ENCODE measurements at regions not wholly inside any gene's neighbourhood (a gene's known extent, or its start where the extent isn't known, plus 50 kb on each side); places are given as distances from the start of the nearest gene placed in this dataset.

DNA sequence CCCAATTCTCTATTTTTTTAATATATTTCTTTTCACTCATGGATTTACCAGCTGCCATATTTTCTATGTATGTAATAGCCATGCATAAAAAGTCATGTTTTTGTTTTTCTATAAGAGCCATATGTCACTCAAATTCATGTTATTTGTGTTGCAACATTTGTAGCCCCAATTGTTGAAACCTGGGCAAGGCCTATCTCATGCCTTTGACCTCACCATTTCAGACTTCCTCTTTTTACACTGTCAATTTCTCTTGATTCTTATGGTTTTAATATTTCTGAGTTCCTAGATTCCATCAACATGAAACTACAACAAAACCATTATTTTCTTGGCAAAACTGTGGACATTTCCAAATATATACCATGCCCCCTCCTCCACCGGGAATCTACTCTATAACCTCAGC, 647.5 kb downstream of the C12orf50 start:
- no peaks in the 10 kb centered on the region for H3K79me2 ChIP-seq (ENCODE audit: control insufficient read depth, insufficient read depth, low read length)
- no peak for FAIRE-seq
- H3K4me2 ChIP-seq (ENCODE audit: insufficient read depth, low read length), result no peak overlapping the region
- H3K9ac ChIP-seq (replicated peaks; ENCODE audit: extremely low read depth, insufficient read depth, low read length), result no peak overlapping the region
- H3K4me3 ChIP-seq (replicated peaks in 1 of 3; ENCODE audit: insufficient read depth in 1 of 3, low read depth in 1 of 3, low read length in 3 of 3), result no peak overlapping the region
- no peaks in the 10 kb centered on the region for H3K36me3 ChIP-seq (ENCODE audit: control insufficient read depth in 2 of 2, extremely low read depth in 1 of 2, insufficient read depth in 2 of 2, low read length in 2 of 2)
- peaks cover 0 to 2% of the 10 kb centered on the region in 2 experiments for H3K27me3 ChIP-seq (ENCODE audit: control insufficient read depth in 2 of 2, insufficient read depth in 2 of 2, low read length in 2 of 2)
- dilution Hi-C loops (cut with MboI; ENCODE audit: extremely low pct_ligation_motif_present, low sequenced_read_pairs), result no loop called here
- no peak overlapping the region for H3K27ac ChIP-seq (ENCODE audit: insufficient read depth, low read depth, low read length)
- H4K20me1 ChIP-seq (replicated peaks; ENCODE audit: control insufficient read depth, extremely low read depth, insufficient read depth, low read length), result no peaks in the 10 kb centered on the region
- intact Hi-C loops (cut with micrococcal nuclease), result loop anchor here (5.0 kb wide), 1 partner anchor 109 kb away; no protein-coding TSS in a partner anchor
- no peaks in the 10 kb centered on the region for H3K9me3 ChIP-seq (replicated peaks; ENCODE audit: control insufficient read depth, insufficient read depth, low read length)
- POLR2A ChIA-PET, result no interaction called here
- H3K9me1 ChIP-seq (replicated peaks; ENCODE audit: control insufficient read depth, extremely low read depth, insufficient read depth, low read length), result no peaks in the 10 kb centered on the region
- no peak overlapping the region for H2AFZ ChIP-seq (ENCODE audit: low read depth, low read length)
- no peak for DNase-seq (ENCODE audit: low read depth, low spot score)
- CTCF ChIA-PET, result no interaction called here
- H3K4me1 ChIP-seq (ENCODE audit: control insufficient read depth, extremely low read depth, insufficient read depth, low read length), result no peaks in the 10 kb centered on the region
- BruUV-seq (replicated peaks), result no TSS peak
- TF ChIP-seq, protein P1, sequence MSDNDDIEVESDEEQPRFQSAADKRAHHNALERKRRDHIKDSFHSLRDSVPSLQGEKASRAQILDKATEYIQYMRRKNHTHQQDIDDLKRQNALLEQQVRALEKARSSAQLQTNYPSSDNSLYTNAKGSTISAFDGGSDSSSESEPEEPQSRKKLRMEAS (IDR thresholded peaks at IDR 0.05; ENCODE audit: insufficient read depth, insufficient read length), result no peak

DNA sequence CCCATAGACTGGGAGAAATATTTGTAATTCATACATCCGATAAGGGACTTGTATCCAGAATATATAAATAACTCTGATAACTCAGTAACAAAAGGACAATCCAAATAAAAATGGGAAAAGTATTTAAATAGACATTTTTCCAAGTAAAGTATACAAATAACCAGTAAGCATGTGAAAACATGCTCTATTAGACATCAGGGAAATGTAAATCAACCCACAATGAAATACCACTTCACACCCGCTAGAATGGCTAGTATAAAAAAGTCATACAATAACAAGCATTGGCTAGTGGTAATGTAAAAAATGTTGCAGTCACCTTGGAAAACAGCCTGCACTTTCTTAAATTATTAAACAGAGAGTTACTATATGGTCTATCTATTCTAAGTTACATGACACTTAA, 650.7 kb downstream of the C12orf50 start:
- Histone ChIP-seq H3K4me2 (ENCODE audit: insufficient read depth, low read length) (no peak overlapping the region), H4K20me1 (replicated peaks; ENCODE audit: control insufficient read depth, extremely low read depth, insufficient read depth, low read length) (no peaks in the 10 kb centered on the region), H3K9me3 (replicated peaks; ENCODE audit: control insufficient read depth, insufficient read depth, low read length) (no peaks in the 10 kb centered on the region), H3K9ac (replicated peaks; ENCODE audit: extremely low read depth, insufficient read depth, low read length) (no peak overlapping the region), H3K4me1 (ENCODE audit: control insufficient read depth, extremely low read depth, insufficient read depth, low read length) (no peaks in the 10 kb centered on the region), H2AFZ (ENCODE audit: low read depth, low read length) (no peak overlapping the region), H3K9me1 (replicated peaks; ENCODE audit: control insufficient read depth, extremely low read depth, insufficient read depth, low read length) (no peaks in the 10 kb centered on the region), H3K79me2 (ENCODE audit: control insufficient read depth, insufficient read depth, low read length) (no peaks in the 10 kb centered on the region), H3K27ac (ENCODE audit: insufficient read depth, low read depth, low read length) (no peak overlapping the region), H3K4me3 (replicated peaks in 1 of 3; ENCODE audit: insufficient read depth in 1 of 3, low read depth in 1 of 3, low read length in 3 of 3) (no peak overlapping the region), H3K36me3 (ENCODE audit: control insufficient read depth in 2 of 2, extremely low read depth in 1 of 2, insufficient read depth in 2 of 2, low read length in 2 of 2) (no peaks in the 10 kb centered on the region), H3K27me3 (ENCODE audit: control insufficient read depth in 2 of 2, insufficient read depth in 2 of 2, low read length in 2 of 2) (no peaks in the 10 kb centered on the region)
- intact Hi-C loops (cut with micrococcal nuclease) (no loop called here), dilution Hi-C loops (cut with MboI; ENCODE audit: extremely low pct_ligation_motif_present, low sequenced_read_pairs) (no loop called here)
- no peak for FAIRE-seq
- DNase-seq (ENCODE audit: low read depth, low spot score), result no peak
- no TSS peak for BruUV-seq (replicated peaks)
- CTCF ChIA-PET, result no interaction called here
- POLR2A ChIA-PET, result no interaction called here
- TF ChIP-seq POLR2AphosphoS5 (IDR thresholded peaks at IDR 0.05; ENCODE audit: insufficient read depth, low read depth, low read length) (no peak), MYC (IDR thresholded peaks at IDR 0.05; ENCODE audit: low read depth, low read length) (no peak), GATA2 (IDR thresholded peaks at IDR 0.05; ENCODE audit: insufficient read depth, insufficient read length, low read depth, low read length) (no peak)
- TF ChIP-seq, protein P1 (IDR thresholded peaks at IDR 0.05; ENCODE audit: insufficient read depth, insufficient read length), result no peak
- TF ChIP-seq, protein P2, sequence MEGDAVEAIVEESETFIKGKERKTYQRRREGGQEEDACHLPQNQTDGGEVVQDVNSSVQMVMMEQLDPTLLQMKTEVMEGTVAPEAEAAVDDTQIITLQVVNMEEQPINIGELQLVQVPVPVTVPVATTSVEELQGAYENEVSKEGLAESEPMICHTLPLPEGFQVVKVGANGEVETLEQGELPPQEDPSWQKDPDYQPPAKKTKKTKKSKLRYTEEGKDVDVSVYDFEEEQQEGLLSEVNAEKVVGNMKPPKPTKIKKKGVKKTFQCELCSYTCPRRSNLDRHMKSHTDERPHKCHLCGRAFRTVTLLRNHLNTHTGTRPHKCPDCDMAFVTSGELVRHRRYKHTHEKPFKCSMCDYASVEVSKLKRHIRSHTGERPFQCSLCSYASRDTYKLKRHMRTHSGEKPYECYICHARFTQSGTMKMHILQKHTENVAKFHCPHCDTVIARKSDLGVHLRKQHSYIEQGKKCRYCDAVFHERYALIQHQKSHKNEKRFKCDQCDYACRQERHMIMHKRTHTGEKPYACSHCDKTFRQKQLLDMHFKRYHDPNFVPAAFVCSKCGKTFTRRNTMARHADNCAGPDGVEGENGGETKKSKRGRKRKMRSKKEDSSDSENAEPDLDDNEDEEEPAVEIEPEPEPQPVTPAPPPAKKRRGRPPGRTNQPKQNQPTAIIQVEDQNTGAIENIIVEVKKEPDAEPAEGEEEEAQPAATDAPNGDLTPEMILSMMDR (IDR thresholded peaks at IDR 0.05; ENCODE audit: extremely low read depth in 1 of 2, insufficient read depth in 1 of 2, low read depth in 1 of 2, low read length in 2 of 2), result no peak

Data from endothelial cell of umbilical vein (primary cell).